BE2C (cell line): ENCODE measurements at regions not wholly inside any gene's neighbourhood (a gene's known extent, or its start where the extent isn't known, plus 50 kb on each side); places are given as distances from the start of the nearest gene placed in this dataset.

Source experiments
- DNase-seq: peaks from one replicate; pipeline ENCODE4 v3.0.0-alpha.2; 2020
- H3K27me3 ChIP-seq: fragments of 250-450 bp; sonication (Bioruptor Pico); 2 replicates; pipeline ENCODE4 v1.5.1; 2020; ENCODE audit warnings: mild to moderate bottlenecking
- H3K36me3 ChIP-seq: fragments of 250-450 bp; sonication (Bioruptor Pico); 2 replicates; pipeline ENCODE4 v1.5.1; 2020; ENCODE audit warnings: mild to moderate bottlenecking
- H3K4me1 ChIP-seq: fragments of 250-450 bp; sonication (Bioruptor Pico); 2 replicates; pipeline ENCODE4 v1.5.1; 2020
- H3K4me3 ChIP-seq: 2 replicates; pipeline ENCODE4 v1.5.1; 2011; ENCODE audit warnings: low read depth, low read length
- H3K9me3 ChIP-seq: fragments of 250-450 bp; sonication (Bioruptor Pico); 2 replicates; pipeline ENCODE4 v1.5.1; 2020
- CTCF ChIP-seq: IDR thresholded peaks from 2 replicates; pipeline ENCODE4 v1.5.1; 2012; ENCODE audit warnings: mild to moderate bottlenecking, low read depth, low read length

GRCh38 chr3:103306104-103306503, 871.3 kb downstream of the ZPLD1 start:
- no peak overlapping the region for H3K4me3 ChIP-seq
- H3K36me3 ChIP-seq: no peaks in the 10 kb centered on the region
- H3K4me1 ChIP-seq: no peaks in the 10 kb centered on the region
- no peak for DNase-seq
- H3K27me3 ChIP-seq: no peaks in the 10 kb centered on the region
- H3K9me3 ChIP-seq: no peaks in the 10 kb centered on the region; the same call in 1 of the 2 replicates
- TF ChIP-seq CTCF: no peak

- DNase-seq: no peak
- no peak overlapping the region for H3K4me3 ChIP-seq
- no peaks in the 10 kb centered on the region for H3K4me1 ChIP-seq
- no peaks in the 10 kb centered on the region for H3K9me3 ChIP-seq
- no peaks in the 10 kb centered on the region for H3K36me3 ChIP-seq
- peak; percentile 51 for TF ChIP-seq CTCF
- no peaks in the 10 kb centered on the region for H3K27me3 ChIP-seq
These were observed 874.1 kb downstream of the ZPLD1 start for GRCh38 chr3:103308921-103309320.

DNA sequence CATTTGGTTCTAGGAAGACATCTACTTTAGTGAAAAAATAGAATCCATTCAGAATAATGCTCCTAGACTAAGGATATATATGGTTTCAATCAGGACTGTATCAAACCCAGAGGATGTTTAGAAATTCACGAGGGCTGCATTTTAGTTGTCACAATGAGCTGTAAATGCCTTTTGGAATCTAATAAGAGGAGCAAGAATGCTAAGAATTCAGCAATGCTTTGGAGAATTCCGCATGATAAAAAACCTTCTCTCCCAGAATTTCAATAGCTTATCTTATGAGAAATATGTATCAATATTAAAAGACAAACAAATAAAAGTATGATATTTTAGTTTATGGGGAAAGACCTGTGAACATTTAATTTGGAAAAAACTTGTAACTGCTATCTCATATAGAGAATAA, 885.1 kb downstream of the ZPLD1 start:
- Histone ChIP-seq H3K36me3 (no peaks in the 10 kb centered on the region), H3K4me1 (no peaks in the 10 kb centered on the region), H3K4me3 (no peak overlapping the region), H3K27me3 (no peaks in the 10 kb centered on the region), H3K9me3 (no peaks in the 10 kb centered on the region)
- DNase-seq: no peak
- no peak for TF ChIP-seq CTCF

DNA sequence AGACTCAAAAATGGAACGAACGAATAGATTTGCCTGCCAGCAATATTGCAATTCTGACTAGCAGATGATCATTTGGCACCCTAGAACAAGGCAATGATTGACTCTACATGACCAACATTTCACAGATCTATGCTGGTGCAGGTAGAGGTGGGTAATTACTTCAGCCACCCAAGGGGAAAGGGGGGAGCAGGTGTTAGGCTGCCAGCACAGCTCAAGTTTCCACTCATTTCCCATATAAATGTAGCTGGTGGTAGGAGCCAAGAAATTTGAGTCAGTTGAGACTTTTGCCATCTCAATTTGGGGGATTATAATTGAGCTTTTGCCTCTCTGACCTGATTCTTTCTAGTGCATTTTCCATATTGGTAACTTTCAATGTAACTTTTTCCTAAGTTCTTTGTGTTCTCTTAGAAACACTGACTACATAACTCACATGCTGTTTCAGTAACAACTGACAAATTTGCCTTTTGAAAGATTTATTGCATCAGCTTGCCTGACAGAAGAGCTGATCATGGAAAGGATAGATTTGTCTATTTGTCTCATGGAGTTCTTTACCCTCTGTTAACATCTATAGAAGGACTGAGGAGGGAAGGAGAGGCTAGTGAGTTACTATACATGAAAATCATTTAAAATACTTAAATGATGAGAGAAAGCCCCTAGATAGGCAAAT, 902.5 kb downstream of the ZPLD1 start:
- no peak for DNase-seq
- TF ChIP-seq CTCF: no peak
- H3K4me1 ChIP-seq: no peaks in the 10 kb centered on the region

GRCh38 chr3:103341078-103341606, 906.3 kb downstream of the ZPLD1 start:
- H3K4me1 ChIP-seq: no peaks in the 10 kb centered on the region
- TF ChIP-seq CTCF: no peak

More for the DNA sequence above, 902.5 kb downstream of the ZPLD1 start:
- no peaks in the 10 kb centered on the region for H3K9me3 ChIP-seq
- H3K4me3 ChIP-seq: no peak overlapping the region
- no peaks in the 10 kb centered on the region for H3K27me3 ChIP-seq
- H3K36me3 ChIP-seq: no peaks in the 10 kb centered on the region

DNA sequence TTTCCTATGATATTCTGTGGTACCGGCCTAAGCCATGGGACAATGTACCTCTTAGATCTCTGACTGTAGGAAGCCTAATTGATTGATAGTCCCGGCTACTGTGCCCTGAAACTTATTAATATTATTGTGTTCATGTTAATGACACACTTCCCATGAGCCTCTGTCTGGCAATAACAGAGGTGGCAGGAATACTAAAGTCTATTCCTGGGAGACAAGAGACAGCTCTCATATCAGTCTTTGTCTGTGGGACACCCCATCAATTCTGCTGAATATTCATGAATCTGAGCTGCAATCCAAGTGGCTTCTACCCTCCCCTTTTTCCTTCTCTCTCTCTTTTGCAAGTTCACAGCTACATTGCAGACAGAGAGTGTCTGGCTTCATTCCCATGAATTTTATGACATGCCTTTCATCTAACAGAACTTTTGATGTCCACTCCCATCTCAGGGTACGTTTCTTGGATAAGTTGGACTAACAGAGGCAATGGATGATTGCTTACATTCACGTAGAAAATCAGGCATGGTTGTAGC, 907.5 kb downstream of the ZPLD1 start:
- no peaks in the 10 kb centered on the region for H3K36me3 ChIP-seq
- H3K4me3 ChIP-seq: no peak overlapping the region
- DNase-seq: no peak
- H3K27me3 ChIP-seq: no peaks in the 10 kb centered on the region
- no peaks in the 10 kb centered on the region for H3K4me1 ChIP-seq
- TF ChIP-seq CTCF: no peak
- H3K9me3 ChIP-seq: no peaks in the 10 kb centered on the region

More at GRCh38 chr3:103341078-103341606, 906.3 kb downstream of the ZPLD1 start:
- no peaks in the 10 kb centered on the region for H3K27me3 ChIP-seq
- no peaks in the 10 kb centered on the region for H3K36me3 ChIP-seq
- no peak for DNase-seq
- no peaks in the 10 kb centered on the region for H3K9me3 ChIP-seq
- H3K4me3 ChIP-seq: no peak overlapping the region
